ENCODE measurements at regions not wholly inside any gene's neighbourhood (a gene's known extent, or its start where the extent isn't known, plus 50 kb on each side); places are given as distances from the start of the nearest gene placed in this dataset.
"Not testable (repeated sequence)": the region's sequence is repeated elsewhere in the genome, so short reads cannot be mapped to it uniquely, and the experiment has no call there.

DNA sequence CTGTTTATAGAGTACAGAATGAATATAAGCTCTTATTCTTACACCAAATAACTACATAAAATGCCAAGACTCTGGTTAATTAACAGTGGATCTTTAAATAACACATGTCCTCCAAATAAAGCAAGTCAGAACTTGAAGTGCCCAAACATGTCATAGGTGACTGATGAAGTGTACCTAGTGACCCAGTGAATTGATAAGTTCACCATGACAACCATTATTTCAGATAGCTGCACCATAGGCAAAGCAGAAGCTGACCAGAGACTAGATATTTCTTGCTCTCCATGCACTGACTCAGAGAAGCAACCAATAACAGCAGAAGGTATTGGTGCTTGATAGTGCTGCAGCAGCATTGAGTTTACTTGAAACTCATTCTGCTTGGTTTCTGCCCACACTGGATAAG, 192.1 kb downstream of the DUSP10 start:
- H4K20me1 ChIP-seq (ENCODE audit: control insufficient read depth, extremely low read depth, insufficient read depth, low read length) = no peaks in the 10 kb centered on the region
- H3K9me3 ChIP-seq (ENCODE audit: control insufficient read depth, low read depth, low read length) = no peaks in the 10 kb centered on the region
- no peak overlapping the region for H3K9ac ChIP-seq (ENCODE audit: control insufficient read depth, extremely low read depth, insufficient read depth, low read length)
- dilution Hi-C loops (cut with MboI; ENCODE audit: extremely low pct_ligation_motif_present, low sequenced_read_pairs) = no loop called here
- FAIRE-seq = no peak
- H3K27ac ChIP-seq (ENCODE audit: control insufficient read depth, insufficient read depth, low read length) = no peak overlapping the region
- H3K79me2 ChIP-seq (ENCODE audit: control insufficient read depth, insufficient read depth, low read length) = no peaks in the 10 kb centered on the region
- no peaks in the 10 kb centered on the region for H3K36me3 ChIP-seq (ENCODE audit: control insufficient read depth in 2 of 2, extremely low read depth in 1 of 2, insufficient read depth in 2 of 2, low read length in 2 of 2)
- H3K27me3 ChIP-seq (ENCODE audit: control insufficient read depth, extremely low read depth, insufficient read depth, low read length) = no peaks in the 10 kb centered on the region
- H3K4me1 ChIP-seq (ENCODE audit: control insufficient read depth, extremely low read depth, insufficient read depth, low read length) = no peaks in the 10 kb centered on the region
- H3K9me1 ChIP-seq (ENCODE audit: control insufficient read depth, extremely low read depth, insufficient read depth, low read length) = no peaks in the 10 kb centered on the region
- H3K4me3 ChIP-seq (ENCODE audit: control insufficient read depth in 2 of 3, extremely low read depth in 1 of 3, insufficient read depth in 2 of 3, low read depth in 1 of 3, low read length in 3 of 3) = no peak overlapping the region
- DNase-seq (ENCODE audit: low read depth, low spot score) = no peak
- no peak overlapping the region for H3K4me2 ChIP-seq (ENCODE audit: control insufficient read depth, extremely low read depth, insufficient read depth, low read depth, low read length)
- TF ChIP-seq, protein P1, sequence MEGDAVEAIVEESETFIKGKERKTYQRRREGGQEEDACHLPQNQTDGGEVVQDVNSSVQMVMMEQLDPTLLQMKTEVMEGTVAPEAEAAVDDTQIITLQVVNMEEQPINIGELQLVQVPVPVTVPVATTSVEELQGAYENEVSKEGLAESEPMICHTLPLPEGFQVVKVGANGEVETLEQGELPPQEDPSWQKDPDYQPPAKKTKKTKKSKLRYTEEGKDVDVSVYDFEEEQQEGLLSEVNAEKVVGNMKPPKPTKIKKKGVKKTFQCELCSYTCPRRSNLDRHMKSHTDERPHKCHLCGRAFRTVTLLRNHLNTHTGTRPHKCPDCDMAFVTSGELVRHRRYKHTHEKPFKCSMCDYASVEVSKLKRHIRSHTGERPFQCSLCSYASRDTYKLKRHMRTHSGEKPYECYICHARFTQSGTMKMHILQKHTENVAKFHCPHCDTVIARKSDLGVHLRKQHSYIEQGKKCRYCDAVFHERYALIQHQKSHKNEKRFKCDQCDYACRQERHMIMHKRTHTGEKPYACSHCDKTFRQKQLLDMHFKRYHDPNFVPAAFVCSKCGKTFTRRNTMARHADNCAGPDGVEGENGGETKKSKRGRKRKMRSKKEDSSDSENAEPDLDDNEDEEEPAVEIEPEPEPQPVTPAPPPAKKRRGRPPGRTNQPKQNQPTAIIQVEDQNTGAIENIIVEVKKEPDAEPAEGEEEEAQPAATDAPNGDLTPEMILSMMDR (optimal IDR thresholded peaks at IDR 0.05 in 1 of 3, IDR thresholded peaks at IDR 0.05 in 1 of 3, conservative IDR thresholded peaks at IDR 0.05 in 1 of 3; ENCODE audit: extremely low read depth in 1 of 3, insufficient read depth in 2 of 3, low read length in 3 of 3) = no peak
- no peak for TF ChIP-seq EZH2 (IDR thresholded peaks at IDR 0.05; ENCODE audit: low read length)
- H2AFZ ChIP-seq (ENCODE audit: control insufficient read depth, low read length) = no peak overlapping the region

DNA sequence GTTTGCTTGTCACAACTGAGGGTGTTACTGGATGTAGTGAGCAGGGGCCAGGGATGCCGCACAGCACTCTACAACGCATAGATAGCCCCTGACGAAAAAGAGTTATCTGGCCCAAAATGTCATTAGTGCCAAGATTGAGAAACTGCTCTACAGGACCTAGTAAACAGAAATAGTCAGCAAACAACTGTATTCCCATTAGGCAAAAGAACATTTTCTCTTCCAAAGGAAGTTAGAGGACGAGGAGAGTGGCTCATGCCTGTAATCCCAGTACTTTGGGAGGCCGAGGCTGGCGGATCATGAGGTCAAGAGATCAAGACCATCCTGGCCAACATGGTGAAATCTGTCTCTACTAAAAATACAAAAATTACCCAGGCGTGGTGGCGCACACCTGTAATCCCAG, 189.1 kb downstream of the DUSP10 start:
- H3K9ac ChIP-seq (ENCODE audit: control insufficient read depth, extremely low read depth, insufficient read depth, low read length); H3K9me1 ChIP-seq (ENCODE audit: control insufficient read depth, extremely low read depth, insufficient read depth, low read length); H3K4me3 ChIP-seq (ENCODE audit: control insufficient read depth in 2 of 3, extremely low read depth in 1 of 3, insufficient read depth in 2 of 3, low read depth in 1 of 3, low read length in 3 of 3); H3K27me3 ChIP-seq (ENCODE audit: control insufficient read depth, extremely low read depth, insufficient read depth, low read length); H4K20me1 ChIP-seq (ENCODE audit: control insufficient read depth, extremely low read depth, insufficient read depth, low read length); H3K4me2 ChIP-seq (ENCODE audit: control insufficient read depth, extremely low read depth, insufficient read depth, low read depth, low read length); H3K79me2 ChIP-seq (ENCODE audit: control insufficient read depth, insufficient read depth, low read length); H3K4me1 ChIP-seq (ENCODE audit: control insufficient read depth, extremely low read depth, insufficient read depth, low read length); H3K9me3 ChIP-seq (ENCODE audit: control insufficient read depth, low read depth, low read length); DNase-seq (ENCODE audit: low read depth, low spot score); dilution Hi-C loops (cut with MboI; ENCODE audit: extremely low pct_ligation_motif_present, low sequenced_read_pairs); H2AFZ ChIP-seq (ENCODE audit: control insufficient read depth, low read length); H3K36me3 ChIP-seq (ENCODE audit: control insufficient read depth in 2 of 2, extremely low read depth in 1 of 2, insufficient read depth in 2 of 2, low read length in 2 of 2); FAIRE-seq; H3K27ac ChIP-seq (ENCODE audit: control insufficient read depth, insufficient read depth, low read length): not testable (repeated sequence)

DNA sequence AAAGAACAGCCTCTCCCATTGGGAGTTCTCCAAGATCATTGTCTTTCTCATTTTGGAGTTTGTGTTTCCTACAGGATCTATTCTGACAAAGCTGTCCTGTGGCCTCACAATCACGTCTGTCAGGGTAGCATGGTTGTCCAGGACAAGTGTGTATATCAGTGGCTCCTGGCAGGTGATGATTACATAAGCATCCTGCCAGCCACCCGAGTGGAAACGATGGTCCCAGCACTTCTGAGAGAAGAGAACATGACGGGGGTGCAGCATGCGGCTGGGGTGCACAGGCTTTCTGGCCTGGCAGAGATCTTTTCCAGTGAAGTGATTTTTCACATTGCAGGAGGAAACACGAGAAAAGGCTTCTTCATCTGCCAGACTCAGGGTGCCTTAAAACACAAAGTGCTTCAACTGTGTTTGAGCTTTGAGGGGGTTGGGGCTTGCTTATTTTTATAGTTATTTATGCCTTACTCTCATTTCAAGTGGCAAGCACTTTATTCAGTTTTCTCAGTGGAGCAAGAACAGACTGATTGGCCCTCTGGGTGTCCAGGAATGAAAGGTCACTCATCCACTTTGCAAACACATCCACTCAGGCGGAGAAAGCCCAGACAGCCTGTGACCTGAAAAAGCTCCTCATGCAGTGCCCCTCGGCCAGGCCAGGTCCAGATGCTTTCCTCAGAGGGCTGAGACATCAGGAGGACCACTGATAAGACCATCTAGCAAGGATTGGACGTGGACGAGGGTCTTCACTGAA, 186.0 kb downstream of the DUSP10 start:
- dilution Hi-C loops (cut with MboI; ENCODE audit: extremely low pct_ligation_motif_present, low sequenced_read_pairs) = no loop called here
- Histone ChIP-seq H3K4me1 (ENCODE audit: control insufficient read depth, extremely low read depth, insufficient read depth, low read length) (no peaks in the 10 kb centered on the region), H3K27me3 (ENCODE audit: control insufficient read depth, extremely low read depth, insufficient read depth, low read length) (no peaks in the 10 kb centered on the region), H3K9me1 (ENCODE audit: control insufficient read depth, extremely low read depth, insufficient read depth, low read length) (no peaks in the 10 kb centered on the region), H2AFZ (ENCODE audit: control insufficient read depth, low read length) (no peak overlapping the region), H3K79me2 (ENCODE audit: control insufficient read depth, insufficient read depth, low read length) (no peaks in the 10 kb centered on the region), H3K9me3 (ENCODE audit: control insufficient read depth, low read depth, low read length) (no peaks in the 10 kb centered on the region), H3K36me3 (ENCODE audit: control insufficient read depth in 2 of 2, extremely low read depth in 1 of 2, insufficient read depth in 2 of 2, low read length in 2 of 2) (no peaks in the 10 kb centered on the region), H3K4me3 (ENCODE audit: control insufficient read depth in 2 of 3, extremely low read depth in 1 of 3, insufficient read depth in 2 of 3, low read depth in 1 of 3, low read length in 3 of 3) (no peak overlapping the region), H3K9ac (ENCODE audit: control insufficient read depth, extremely low read depth, insufficient read depth, low read length) (no peak overlapping the region), H3K4me2 (ENCODE audit: control insufficient read depth, extremely low read depth, insufficient read depth, low read depth, low read length) (no peak overlapping the region), H3K27ac (ENCODE audit: control insufficient read depth, insufficient read depth, low read length) (no peak overlapping the region), H4K20me1 (ENCODE audit: control insufficient read depth, extremely low read depth, insufficient read depth, low read length) (no peaks in the 10 kb centered on the region)
- no peak for TF ChIP-seq EZH2 (IDR thresholded peaks at IDR 0.05; ENCODE audit: low read length)
- TF ChIP-seq, protein P1 (optimal IDR thresholded peaks at IDR 0.05 in 1 of 3, IDR thresholded peaks at IDR 0.05 in 1 of 3, conservative IDR thresholded peaks at IDR 0.05 in 1 of 3; ENCODE audit: extremely low read depth in 1 of 3, insufficient read depth in 2 of 3, low read length in 3 of 3) = no peak
- no peak for FAIRE-seq
- DNase-seq (ENCODE audit: low read depth, low spot score) = no peak
